ENCODE measurements at regions not wholly inside any gene's neighbourhood (a gene's known extent, or its start where the extent isn't known, plus 50 kb on each side); places are given as distances from the start of the nearest gene placed in this dataset.

GRCh38 chr11:8787372-8787771 is 104.8 kb downstream of the RPL27A start:
- in situ Hi-C loops (cut with MboI) (no loop called here), intact Hi-C loops (cut with micrococcal nuclease) (no loop called here)
- 2% methylated on average over 7 of the region's 7 CpGs for WGBS (ENCODE audit: insufficient coverage, low coverage, missing lambda C conversion rate)
- Histone ChIP-seq H3K9me1 (ENCODE audit: control insufficient read depth, insufficient read depth, low read length) (no peaks in the 10 kb centered on the region), H3K9ac (ENCODE audit: insufficient read depth in 1 of 2, low read depth in 2 of 2, low read length in 2 of 2) (no peak overlapping the region), H3K4me2 (ENCODE audit: insufficient read depth, low read length) (no peak overlapping the region), H3K79me2 (ENCODE audit: control insufficient read depth, insufficient read depth, low read length) (no peaks in the 10 kb centered on the region), H3K9me3 (replicated peaks; ENCODE audit: control insufficient read depth, insufficient read depth, low read depth, low read length) (no peaks in the 10 kb centered on the region), H3K27me3 (ENCODE audit: control insufficient read depth in 2 of 2, insufficient read depth in 2 of 2, low read length in 2 of 2) (peaks cover 9 to 16% of the 10 kb centered on the region in 2 experiments; a peak in 3 of 5 replicates), H3K4me1 (replicated peaks in 1 of 2; ENCODE audit: control insufficient read depth in 2 of 2, insufficient read depth in 2 of 2, low read length in 2 of 2) (no peaks in the 10 kb centered on the region), H4K20me1 (replicated peaks; ENCODE audit: control insufficient read depth, insufficient read depth, low read length) (no peaks in the 10 kb centered on the region), H3K36me3 (ENCODE audit: control insufficient read depth, insufficient read depth, low read length) (no peaks in the 10 kb centered on the region), H2AFZ (ENCODE audit: low read depth, low read length) (no peak overlapping the region), H3K27ac (ENCODE audit: extremely low read depth, low read depth, low read length) (no peak overlapping the region), H3K4me3 (no peak overlapping the region)
- no TSS peak for BruUV-seq (replicated peaks)
- FAIRE-seq (no peak), ATAC-seq (no peak), DNase-seq (ENCODE audit: extremely low read depth in 1 of 4, low spot score in 3 of 4) (no peak)
- CTCF ChIA-PET (ENCODE audit: low intra/inter-chr PET ratio) = no interaction called here
- TF ChIP-seq NFIC (IDR thresholded peaks at IDR 0.05) = peak; percentile 53
- peak; percentile 14; the same call in 1 of the 2 replicates for TF ChIP-seq CBFA2T3 (IDR thresholded peaks at IDR 0.05)
- TF ChIP-seq, protein P1, sequence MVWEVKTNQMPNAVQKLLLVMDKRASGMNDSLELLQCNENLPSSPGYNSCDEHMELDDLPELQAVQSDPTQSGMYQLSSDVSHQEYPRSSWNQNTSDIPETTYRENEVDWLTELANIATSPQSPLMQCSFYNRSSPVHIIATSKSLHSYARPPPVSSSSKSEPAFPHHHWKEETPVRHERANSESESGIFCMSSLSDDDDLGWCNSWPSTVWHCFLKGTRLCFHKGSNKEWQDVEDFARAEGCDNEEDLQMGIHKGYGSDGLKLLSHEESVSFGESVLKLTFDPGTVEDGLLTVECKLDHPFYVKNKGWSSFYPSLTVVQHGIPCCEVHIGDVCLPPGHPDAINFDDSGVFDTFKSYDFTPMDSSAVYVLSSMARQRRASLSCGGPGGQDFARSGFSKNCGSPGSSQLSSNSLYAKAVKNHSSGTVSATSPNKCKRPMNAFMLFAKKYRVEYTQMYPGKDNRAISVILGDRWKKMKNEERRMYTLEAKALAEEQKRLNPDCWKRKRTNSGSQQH (CRISPR knock-in tag; IDR thresholded peaks at IDR 0.05) = no peak
- peak; percentile 30; the same call in 1 of the 2 replicates for TF ChIP-seq TCF3 (CRISPR knock-in tag; IDR thresholded peaks at IDR 0.05)
- POLR2A ChIA-PET = interaction anchor here (1.0 kb wide), 1 partner anchor 10 kb away, joined by 4 read pairs; no protein-coding TSS in a partner anchor

GRCh38 chr11:8788616-8789015 is 106.0 kb downstream of the RPL27A start:
- ChIA-PET CTCF (ENCODE audit: low intra/inter-chr PET ratio) (no interaction called here), POLR2A (no interaction called here)
- no peak overlapping the region for H3K27ac ChIP-seq (ENCODE audit: extremely low read depth, low read depth, low read length)
- H3K9me1 ChIP-seq (ENCODE audit: control insufficient read depth, insufficient read depth, low read length) = no peaks in the 10 kb centered on the region
- H3K4me1 ChIP-seq (replicated peaks in 1 of 2; ENCODE audit: control insufficient read depth in 2 of 2, insufficient read depth in 2 of 2, low read length in 2 of 2) = no peaks in the 10 kb centered on the region
- no peaks in the 10 kb centered on the region for H4K20me1 ChIP-seq (replicated peaks; ENCODE audit: control insufficient read depth, insufficient read depth, low read length)
- no TSS peak for BruUV-seq (replicated peaks)
- no peak overlapping the region for H3K4me2 ChIP-seq (ENCODE audit: insufficient read depth, low read length)
- H3K27me3 ChIP-seq (ENCODE audit: control insufficient read depth in 2 of 2, insufficient read depth in 2 of 2, low read length in 2 of 2) = peaks cover 11 to 16% of the 10 kb centered on the region in 2 experiments; a peak in 4 of 5 replicates
- in situ Hi-C loops (cut with MboI) = no loop called here
- no peak for DNase-seq (ENCODE audit: extremely low read depth in 1 of 4, low spot score in 3 of 4)
- no peak for ATAC-seq
- H3K79me2 ChIP-seq (ENCODE audit: control insufficient read depth, insufficient read depth, low read length) = no peaks in the 10 kb centered on the region
- H3K4me3 ChIP-seq = no peak overlapping the region
- H3K9me3 ChIP-seq (replicated peaks; ENCODE audit: control insufficient read depth, insufficient read depth, low read depth, low read length) = no peaks in the 10 kb centered on the region
- no peak for FAIRE-seq
- WGBS (ENCODE audit: insufficient coverage, low coverage, missing lambda C conversion rate) = 19% methylated on average over 2 of the region's 2 CpGs
- no peak overlapping the region for H2AFZ ChIP-seq (ENCODE audit: low read depth, low read length)
- no peaks in the 10 kb centered on the region for H3K36me3 ChIP-seq (ENCODE audit: control insufficient read depth, insufficient read depth, low read length)
- no peak overlapping the region for H3K9ac ChIP-seq (ENCODE audit: insufficient read depth in 1 of 2, low read depth in 2 of 2, low read length in 2 of 2)
- intact Hi-C loops (cut with micrococcal nuclease) = no loop called here
- TF ChIP-seq ZNF512 (tag; IDR thresholded peaks at IDR 0.05) (no peak), ZNF311 (CRISPR knock-in tag; IDR thresholded peaks at IDR 0.05) (no peak), YBX1 (IDR thresholded peaks at IDR 0.05) (no peak), HMG20A (CRISPR knock-in tag; conservative IDR thresholded peaks at IDR 0.05) (no peak), SAFB (IDR thresholded peaks at IDR 0.05; ENCODE audit: borderline replicate concordance, low read depth, low read length) (no peak), ZNF232 (CRISPR knock-in tag; IDR thresholded peaks at IDR 0.05) (no peak), PTRF (tag; IDR thresholded peaks at IDR 0.05) (no peak)
- TF ChIP-seq, protein P2, sequence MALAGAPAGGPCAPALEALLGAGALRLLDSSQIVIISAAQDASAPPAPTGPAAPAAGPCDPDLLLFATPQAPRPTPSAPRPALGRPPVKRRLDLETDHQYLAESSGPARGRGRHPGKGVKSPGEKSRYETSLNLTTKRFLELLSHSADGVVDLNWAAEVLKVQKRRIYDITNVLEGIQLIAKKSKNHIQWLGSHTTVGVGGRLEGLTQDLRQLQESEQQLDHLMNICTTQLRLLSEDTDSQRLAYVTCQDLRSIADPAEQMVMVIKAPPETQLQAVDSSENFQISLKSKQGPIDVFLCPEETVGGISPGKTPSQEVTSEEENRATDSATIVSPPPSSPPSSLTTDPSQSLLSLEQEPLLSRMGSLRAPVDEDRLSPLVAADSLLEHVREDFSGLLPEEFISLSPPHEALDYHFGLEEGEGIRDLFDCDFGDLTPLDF (CRISPR knock-in tag; IDR thresholded peaks at IDR 0.05) = no peak

Measured in K562 (cell line).